Upper lobe of left lung (tissue), 4 donors: ENCODE measurements at regions not wholly inside any gene's neighbourhood (a gene's known extent, or its start where the extent isn't known, plus 50 kb on each side); places are given as distances from the start of the nearest gene placed in this dataset.

Experiments
- EP300 ChIP-seq, 4 donors: sonication (generic); formaldehyde crosslinking; IDR thresholded peaks; one replicate each; pipeline ENCODE4 v1.5.1; 2017; ENCODE audit warnings: antibody characterized with exemption in 4 of 4, control low read depth in 2 of 4
- POLR2A ChIP-seq, 4 donors: fragments of 450-650 bp; IDR thresholded peaks; one replicate each; pipeline ENCODE4 v1.5.1; 2016 to 2017; ENCODE audit warnings: antibody characterized with exemption in 4 of 4, mild to moderate bottlenecking in 2 of 4
- TF ChIP-seq, protein P1 (sequence below), 6 experiments: fragments of 450-650 bp in 4 of 6; fragments of 200-600 bp in 2 of 6; sonication (generic) in 2 of 6; IDR thresholded peaks; one replicate each; pipeline ENCODE4 v1.5.1; 2016 to 2019; ENCODE audit warnings: antibody characterized with exemption in 6 of 6

DNA sequence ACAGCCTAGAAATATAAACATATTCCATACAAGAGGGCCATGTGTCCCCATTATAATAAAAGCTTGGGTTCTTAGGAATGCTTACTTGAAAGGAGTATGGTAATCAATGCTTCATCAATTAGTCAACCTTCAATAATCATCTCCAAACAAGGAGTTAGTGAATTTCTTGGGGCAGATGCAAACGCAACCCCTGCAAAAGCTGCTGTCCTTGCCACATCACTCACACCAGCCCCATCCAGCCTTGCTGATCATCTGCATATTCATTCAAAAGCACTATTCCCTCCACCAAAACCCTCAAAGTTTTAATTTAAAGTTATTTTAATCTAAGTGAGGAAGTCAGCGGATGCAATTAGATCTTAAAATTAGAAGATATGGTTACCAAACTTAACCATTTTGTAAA is 54.0 kb upstream of the VGLL4 start:
- TF ChIP-seq POLR2A (IDR thresholded peaks at IDR 0.05) (no peak), EP300 (IDR thresholded peaks at IDR 0.05) (no peak)
- TF ChIP-seq, protein P1, sequence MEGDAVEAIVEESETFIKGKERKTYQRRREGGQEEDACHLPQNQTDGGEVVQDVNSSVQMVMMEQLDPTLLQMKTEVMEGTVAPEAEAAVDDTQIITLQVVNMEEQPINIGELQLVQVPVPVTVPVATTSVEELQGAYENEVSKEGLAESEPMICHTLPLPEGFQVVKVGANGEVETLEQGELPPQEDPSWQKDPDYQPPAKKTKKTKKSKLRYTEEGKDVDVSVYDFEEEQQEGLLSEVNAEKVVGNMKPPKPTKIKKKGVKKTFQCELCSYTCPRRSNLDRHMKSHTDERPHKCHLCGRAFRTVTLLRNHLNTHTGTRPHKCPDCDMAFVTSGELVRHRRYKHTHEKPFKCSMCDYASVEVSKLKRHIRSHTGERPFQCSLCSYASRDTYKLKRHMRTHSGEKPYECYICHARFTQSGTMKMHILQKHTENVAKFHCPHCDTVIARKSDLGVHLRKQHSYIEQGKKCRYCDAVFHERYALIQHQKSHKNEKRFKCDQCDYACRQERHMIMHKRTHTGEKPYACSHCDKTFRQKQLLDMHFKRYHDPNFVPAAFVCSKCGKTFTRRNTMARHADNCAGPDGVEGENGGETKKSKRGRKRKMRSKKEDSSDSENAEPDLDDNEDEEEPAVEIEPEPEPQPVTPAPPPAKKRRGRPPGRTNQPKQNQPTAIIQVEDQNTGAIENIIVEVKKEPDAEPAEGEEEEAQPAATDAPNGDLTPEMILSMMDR (IDR thresholded peaks at IDR 0.05) = no peak
